ENCODE measurements at regions not wholly inside any gene's neighbourhood (a gene's known extent, or its start where the extent isn't known, plus 50 kb on each side); places are given as distances from the start of the nearest gene placed in this dataset.

GRCh38 chr13:42418184-42418583 lies 146.2 kb downstream of the AKAP11 start:
- TF ChIP-seq CTCF (IDR thresholded peaks at IDR 0.05; ENCODE audit: control extremely low read depth in 1 of 3, insufficient read depth in 1 of 3, low read depth in 1 of 3, low read length in 3 of 3) (no peak), SRF (IDR thresholded peaks at IDR 0.05; ENCODE audit: low read depth, low read length) (no peak), POLR2A (IDR thresholded peaks at IDR 0.05; ENCODE audit: control extremely low read depth in 1 of 2, low read depth in 2 of 2, low read length in 2 of 2) (no peak), EZH2 (IDR thresholded peaks at IDR 0.05; ENCODE audit: low read depth, low read length, severe bottlenecking) (no peak), CHD1 (IDR thresholded peaks at IDR 0.05; ENCODE audit: low read depth, low read length) (no peak), POLR2AphosphoS5 (IDR thresholded peaks at IDR 0.05; ENCODE audit: low read depth, low read length) (no peak)

Measured in H1 (cell line).